K562 (cell line): ENCODE measurements at regions not wholly inside any gene's neighbourhood (a gene's known extent, or its start where the extent isn't known, plus 50 kb on each side); places are given as distances from the start of the nearest gene placed in this dataset.

ENCODE experiments used
- ATAC-seq: fragments of 200-7000 bp; cut with Tn5 transposase; 3 replicates; pipeline ENCODE4 v1.9.1; 2020; ENCODE audit warnings: moderate library complexity
- BruUV-seq: library from RNA; stranded (reverse); fragments of 400-500 nt; replicated peaks from 2 replicates; lab custom pipeline; 2021; lab: Mats Ljungman, UMichigan
- CTCF ChIA-PET: fragments of 300-600 bp; formaldehyde crosslinking; extraction: SDS; loops from one replicate; lab custom pipeline; 2021; ENCODE audit warnings: low intra/inter-chr PET ratio; lab: Yijun Ruan, JAX
- POLR2A ChIA-PET: fragments of 300-600, 350-650 bp; sonication (Branson Sonifier 250); formaldehyde crosslinking; extraction: SDS; loops from one replicate; lab custom pipeline; 2021; ENCODE audit warnings: antibody characterized with exemption, inconsistent platforms; lab: Yijun Ruan, JAX
- DNase-seq, 4 experiments: peaks; one replicate each; pipeline versions ENCODE4 v3.0.0 to v3.0.0-alpha.2; 2011 to 2018; ENCODE audit warnings: low spot score in 3 of 4, mixed read lengths in 3 of 4; ENCODE audit errors: extremely low read depth in 1 of 4
- FAIRE-seq: peaks from 2 replicates; lab custom pipeline; 2011; peaks lifted over from hg19 to GRCh38; lab: Jason Lieb, UNC
- H2AFZ ChIP-seq: 2 replicates; pipeline ENCODE4 v1.6.0; 2011; ENCODE audit warnings: low read depth, low read length, control low read depth, inconsistent platforms
- H3K27ac ChIP-seq: fragments of 200-600 bp; 3 replicates; pipeline ENCODE4 v1.8.0; 2011; ENCODE audit warnings: low read depth, mild to moderate bottlenecking, control low read depth, inconsistent platforms, low read length, moderate library complexity, mixed read lengths; ENCODE audit errors: extremely low read depth
- H3K27me3 ChIP-seq, 2 experiments: fragments of 300-600 bp in 1 of 2; 2 replicates in 1 of 2; 3 replicates in 1 of 2; pipeline versions ENCODE4 v1.6.0 to v1.8.0; 2011; ENCODE audit warnings: inconsistent platforms in 2 of 2, low read length in 2 of 2, mild to moderate bottlenecking in 1 of 2, mixed read lengths in 1 of 2, moderate library complexity in 1 of 2; ENCODE audit not compliant: control insufficient read depth in 2 of 2, insufficient read depth in 2 of 2
- H3K36me3 ChIP-seq: fragments of 300-600 bp; 3 replicates; pipeline ENCODE4 v1.8.0; 2011; ENCODE audit warnings: mild to moderate bottlenecking, low read length, inconsistent platforms; ENCODE audit not compliant: control insufficient read depth, insufficient read depth
- H3K4me1 ChIP-seq, 2 experiments: fragments of 200-600 bp in 1 of 2; replicated peaks in 1 of 2; 2 replicates in 1 of 2; 3 replicates in 1 of 2; pipeline versions ENCODE4 v1.5.1 to v1.8.0; 2011; ENCODE audit warnings: inconsistent platforms in 2 of 2, low read length in 2 of 2, mild to moderate bottlenecking in 1 of 2, mixed read lengths in 1 of 2, moderate library complexity in 1 of 2; ENCODE audit not compliant: control insufficient read depth in 2 of 2, insufficient read depth in 2 of 2
- H3K4me2 ChIP-seq: 2 replicates; pipeline ENCODE4 v1.6.1; 2011; ENCODE audit warnings: low read length, control low read depth, inconsistent platforms, mixed read lengths; ENCODE audit not compliant: insufficient read depth
- H3K4me3 ChIP-seq: fragments of 200-600 bp; sonication (generic), shearing (Covaris generic); 2 replicates; pipeline ENCODE4 v1.5.1; 2016; ENCODE audit warnings: control low read depth, inconsistent platforms
- H3K79me2 ChIP-seq: fragments of 200-600 bp; 3 replicates; pipeline ENCODE4 v1.8.0; 2011; ENCODE audit warnings: low read length, inconsistent platforms; ENCODE audit not compliant: control insufficient read depth, insufficient read depth
- H3K9ac ChIP-seq, 2 experiments: 2 replicates each; pipeline versions ENCODE4 v1.6.0 to v1.6.1; 2011; ENCODE audit warnings: low read depth in 2 of 2, low read length in 2 of 2, control low read depth in 1 of 2, inconsistent platforms in 1 of 2, mild to moderate bottlenecking in 1 of 2, mixed read lengths in 1 of 2; ENCODE audit not compliant: insufficient read depth in 1 of 2
- H3K9me1 ChIP-seq: one replicate; pipeline ENCODE4 v1.6.0; 2011; ENCODE audit warnings: inconsistent platforms, mild to moderate bottlenecking, low read length, moderate library complexity; ENCODE audit not compliant: control insufficient read depth, insufficient read depth
- H3K9me3 ChIP-seq: replicated peaks from 2 replicates; pipeline ENCODE4 v1.5.1; 2011; ENCODE audit warnings: low read depth, low read length, inconsistent platforms; ENCODE audit not compliant: control insufficient read depth, insufficient read depth
- H4K20me1 ChIP-seq: replicated peaks from 2 replicates; pipeline ENCODE4 v1.6.1; 2011; ENCODE audit warnings: low read length, inconsistent platforms, mixed read lengths; ENCODE audit not compliant: control insufficient read depth, insufficient read depth
- PHTF2 ChIP-seq: fragments of 250-450 bp; sonication (Bioruptor Pico); IDR thresholded peaks from 2 replicates; pipeline ENCODE4 v1.5.0; 2021; ENCODE audit warnings: mild to moderate bottlenecking
- YY1 ChIP-seq, 3 experiments: IDR thresholded peaks; 2 replicates each; pipeline ENCODE4 v1.6.1; 2011; ENCODE audit warnings: low read length in 2 of 3, mild to moderate bottlenecking in 2 of 3, moderate library complexity in 2 of 3, borderline replicate concordance in 1 of 3, control low read depth in 1 of 3, low read depth in 1 of 3; ENCODE audit not compliant: insufficient read depth in 3 of 3, insufficient replicate concordance in 2 of 3, control insufficient read depth in 1 of 3, insufficient read length in 1 of 3; ENCODE audit errors: extremely low read depth in 1 of 3
- ZNF644 ChIP-seq: fragments of 200-800 bp; sonication (Bioruptor generic); IDR thresholded peaks from 2 replicates; pipeline ENCODE4 v1.6.1; 2016; ENCODE audit warnings: low read depth, missing genetic modification characterization, missing compliant biosample characterization
- ZSCAN29 ChIP-seq: fragments of 450-650 bp; IDR thresholded peaks from 2 replicates; pipeline ENCODE4 v1.6.1; 2017
- WGBS: fragments of 100-300 bp; shearing (Covaris generic); methylation state at CpG from one replicate; pipeline ENCODE4 v1.1.6; 2016; ENCODE audit warnings: low coverage, mixed read lengths; ENCODE audit not compliant: insufficient coverage; ENCODE audit errors: missing lambda C conversion rate; 5-methylcytosine and 5-hydroxymethylcytosine counted together
- in situ Hi-C: fragments of 300-500 bp; cut with MboI; formaldehyde crosslinking; loops from 4 replicates; pipeline ENCODE4 v1.15.0; 2018; ENCODE audit warnings: inconsistent platforms, mixed read lengths
- intact Hi-C: fragments of 100-400 bp; cut with micrococcal nuclease; formaldehyde crosslinking; loops from 2 replicates; pipeline ENCODE4 v1.14.2; 2022

- intact Hi-C loops = no loop called here
- no peaks in the 10 kb centered on the region for H3K36me3 ChIP-seq
- in situ Hi-C loops = no loop called here
- no peaks in the 10 kb centered on the region for H3K9me3 ChIP-seq
- TF ChIP-seq ZSCAN29 = no peak
- TF ChIP-seq YY1 (IDR thresholded peaks at IDR 0.05; ENCODE audit: borderline replicate concordance in 1 of 3, control insufficient read depth in 1 of 3, extremely low read depth in 1 of 3, insufficient read depth in 3 of 3, insufficient read length in 1 of 3, insufficient replicate concordance in 2 of 3, low read depth in 1 of 3, low read length in 2 of 3) = no peak
- no peak for TF ChIP-seq PHTF2 (CRISPR knock-in tag)
- TF ChIP-seq ZNF644 (tag) = no peak
- WGBS = 8% methylated on average over 12 of the region's 14 CpGs
- H3K4me2 ChIP-seq = no peak overlapping the region
- H3K4me1 ChIP-seq = peaks cover 0 to 35% of the 10 kb centered on the region in 2 experiments; a peak in 2 of 5 replicates
- peaks cover 4 to 18% of the 10 kb centered on the region in 2 experiments; a peak in 4 of 5 replicates for H3K27me3 ChIP-seq
- POLR2A ChIA-PET = interaction anchor here (0.6 to 1.0 kb wide), 2 partner anchors 14 to 222 kb away, joined by 3 to 4 read pairs; no protein-coding TSS in a partner anchor
- no peak overlapping the region for H3K4me3 ChIP-seq
- BruUV-seq = no TSS peak
- CTCF ChIA-PET = no interaction called here
- 0 out of 2 replicates have a peak, but pooled peaks cover 6% of the 10 kb centered on the region for H4K20me1 ChIP-seq
- ATAC-seq (no peak), FAIRE-seq (no peak), DNase-seq (no peak)
- H3K79me2 ChIP-seq = no peaks in the 10 kb centered on the region
- H3K9me1 ChIP-seq = peaks cover 3% of the 10 kb centered on the region
- H2AFZ ChIP-seq = no peak overlapping the region
- no peak overlapping the region for H3K9ac ChIP-seq
- H3K27ac ChIP-seq = no peak overlapping the region
These were observed 84.8 kb upstream of the LINGO1 start for GRCh38 chr15:77717333-77717990.
